Dermis microvascular lymphatic vessel endothelial cell (primary cell): ENCODE measurements at regions not wholly inside any gene's neighbourhood (a gene's known extent, or its start where the extent isn't known, plus 50 kb on each side); places are given as distances from the start of the nearest gene placed in this dataset.

Source experiments
- DNase-seq, 2 donors: peaks; one replicate each; pipeline versions ENCODE4 v3.0.0 to v3.0.0-alpha.2; 2010; ENCODE audit warnings: low read depth in 2 of 2

DNA sequence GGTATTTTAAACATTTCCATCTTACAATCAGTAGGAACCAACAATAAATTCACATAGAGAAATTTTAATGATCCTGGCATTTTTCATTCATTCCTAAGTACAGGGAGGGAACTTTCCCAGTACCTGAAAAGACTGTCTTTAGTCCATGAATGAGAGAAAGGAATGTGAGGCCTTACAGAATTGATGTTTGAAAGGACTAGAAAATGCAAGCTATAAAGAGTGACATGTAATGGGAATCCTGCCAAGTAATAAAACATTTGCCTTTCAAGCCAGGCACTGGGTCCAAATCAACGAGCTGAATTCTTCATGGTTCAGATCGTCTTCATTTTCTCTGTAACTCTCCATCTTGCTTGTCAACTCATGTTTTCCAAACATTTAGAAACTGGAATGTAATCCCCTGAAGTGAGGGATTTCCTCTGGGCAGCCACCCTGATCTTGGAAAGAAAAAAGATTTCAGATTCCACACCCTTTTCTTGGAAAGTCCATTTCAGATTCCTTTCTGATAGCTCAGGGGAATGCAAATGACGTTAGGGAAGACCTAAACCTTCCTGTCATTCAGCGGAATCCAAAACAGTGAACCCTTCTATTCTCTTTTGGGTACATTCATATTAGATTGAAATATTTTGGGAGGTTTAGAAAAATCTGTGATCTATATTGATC, 315.8 kb downstream of the SH3GL2 start:
- no peak for DNase-seq

DNA sequence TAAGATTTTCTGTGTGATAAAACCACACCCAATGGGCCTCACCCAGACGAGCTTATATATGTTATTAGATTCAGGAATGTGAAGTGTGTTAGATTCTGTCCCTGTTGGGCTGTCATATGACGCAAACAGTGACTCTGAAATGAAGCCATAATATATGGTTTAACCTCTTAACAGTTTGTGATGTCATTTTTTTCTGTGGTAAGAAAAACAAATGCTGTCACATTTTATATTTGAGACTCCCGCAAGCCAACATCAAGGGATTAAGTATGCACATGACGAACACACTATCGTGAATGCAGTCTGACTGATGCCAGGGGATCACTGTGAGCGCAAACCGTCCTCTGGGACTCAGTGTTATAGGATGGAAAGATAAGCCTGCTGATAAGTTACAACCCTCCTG, 321.7 kb downstream of the SH3GL2 start:
- no peak for DNase-seq

DNA sequence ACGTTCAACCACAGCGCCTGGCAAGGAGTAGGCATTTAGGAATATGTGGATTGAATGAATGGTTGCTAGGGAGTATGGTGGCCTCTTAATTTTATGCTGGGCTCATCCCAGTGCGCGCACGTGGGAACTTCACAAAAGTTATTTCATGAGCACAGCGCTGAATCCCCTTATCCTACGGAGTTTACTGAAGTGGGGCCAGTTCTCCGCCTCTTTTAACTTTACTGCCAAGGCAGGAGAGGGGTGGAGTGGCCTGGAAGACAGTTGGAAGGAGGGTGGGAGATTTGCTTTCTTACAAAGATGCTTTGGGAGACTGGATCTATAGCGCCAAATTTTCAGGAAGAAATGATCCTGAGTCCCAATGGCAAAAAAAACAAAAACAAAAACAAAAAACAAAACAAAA, 326.5 kb downstream of the SH3GL2 start:
- no peak for DNase-seq

DNA sequence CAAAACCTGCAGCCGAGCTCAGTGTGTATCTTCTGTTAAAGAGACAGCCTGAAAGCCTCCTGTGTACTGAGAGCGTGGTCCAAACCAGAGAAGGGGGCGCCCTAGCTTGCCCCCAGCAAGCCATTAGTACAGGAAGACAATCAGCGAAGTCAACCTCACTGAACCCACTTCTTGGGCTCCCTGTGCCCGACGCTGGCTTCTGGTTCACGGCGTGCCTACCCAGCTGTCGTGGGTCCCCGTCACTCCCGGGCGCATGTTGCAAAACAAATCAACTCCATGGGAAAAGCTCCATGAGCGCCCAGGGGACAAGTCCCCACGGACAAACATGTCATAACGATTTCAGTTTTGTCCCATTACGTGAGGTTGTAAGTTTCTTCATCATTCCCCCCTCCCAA, 326.9 kb downstream of the SH3GL2 start:
- DNase-seq = no peak

DNA sequence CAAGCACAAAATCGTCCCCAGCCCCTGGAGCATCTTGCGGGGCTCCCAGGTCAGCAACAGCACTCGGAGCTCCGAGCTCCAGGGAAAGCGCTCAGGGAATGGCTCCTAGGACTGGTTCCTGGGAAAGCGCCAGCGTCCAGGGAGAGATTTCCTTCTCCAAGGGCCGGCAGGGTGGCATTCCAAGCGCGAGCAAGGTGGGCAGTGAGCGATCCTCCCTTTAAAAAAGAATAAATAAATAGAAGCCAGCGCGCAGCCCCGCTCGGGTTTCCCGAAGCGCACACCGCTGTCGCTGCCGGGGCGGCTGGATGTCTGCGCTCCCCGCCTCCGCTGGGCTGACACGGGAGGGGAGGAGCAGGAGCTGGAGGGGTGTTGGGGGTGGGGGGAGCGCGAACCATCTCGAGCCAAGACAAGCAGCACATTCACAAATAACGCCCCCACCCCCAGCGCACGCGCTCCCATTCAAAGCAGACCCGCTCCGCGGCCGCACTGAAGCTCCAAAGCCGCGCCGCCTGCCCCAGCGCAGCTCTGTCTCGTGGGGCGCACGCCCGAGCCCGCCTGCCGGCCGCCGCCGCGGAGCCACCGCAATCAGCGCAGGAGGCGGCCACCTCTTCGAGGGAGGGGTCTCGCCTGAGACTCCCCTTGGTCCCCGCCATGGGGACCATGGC, 327.4 kb downstream of the SH3GL2 start:
- no peak for DNase-seq

DNA sequence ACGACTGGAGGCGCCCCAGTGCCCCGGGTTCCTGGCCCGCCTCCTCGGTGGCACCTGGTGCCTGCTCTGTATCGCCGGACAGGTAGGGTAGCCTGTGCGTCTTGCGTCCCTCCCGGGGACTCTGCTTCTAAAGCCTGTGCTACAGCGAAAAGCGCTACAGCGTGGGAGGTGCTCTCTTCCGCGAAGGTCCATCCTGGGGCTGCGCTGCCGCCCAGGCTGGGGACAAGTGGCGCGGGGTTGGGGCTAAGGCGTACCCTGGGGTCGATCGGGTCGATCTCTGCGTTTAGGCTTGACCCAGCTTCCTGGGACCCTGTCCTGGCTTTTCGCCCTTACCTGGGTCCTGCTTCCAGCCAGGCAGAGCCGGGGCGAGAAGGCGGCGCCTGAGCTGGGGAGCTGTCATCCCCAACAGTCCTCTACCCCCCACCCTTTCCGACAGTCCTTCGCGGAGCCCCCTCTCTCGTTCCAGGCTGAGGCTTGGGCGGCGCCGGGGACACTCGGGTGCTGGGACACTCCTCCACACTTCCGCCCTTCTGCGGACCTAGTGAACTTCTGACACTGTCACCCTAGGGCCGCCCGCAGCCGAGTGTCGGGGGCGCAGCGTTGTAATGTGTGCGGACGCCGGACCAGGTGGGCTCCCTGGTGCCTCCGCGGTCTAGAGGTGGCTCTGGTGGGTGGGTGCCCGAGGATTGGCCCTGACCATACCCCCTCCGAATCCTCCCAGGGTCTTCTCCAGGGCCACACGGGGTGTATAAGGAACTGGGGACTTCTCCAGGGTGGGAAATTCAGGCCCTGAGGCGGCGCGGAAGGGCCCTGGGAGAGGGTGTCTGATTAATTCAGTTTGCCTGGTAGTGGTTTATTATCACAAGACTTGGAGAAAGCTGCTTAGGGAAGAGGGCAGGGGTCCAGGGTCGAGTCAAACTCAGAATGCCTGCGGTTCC, 328.2 kb downstream of the SH3GL2 start:
- no peak for DNase-seq

DNA sequence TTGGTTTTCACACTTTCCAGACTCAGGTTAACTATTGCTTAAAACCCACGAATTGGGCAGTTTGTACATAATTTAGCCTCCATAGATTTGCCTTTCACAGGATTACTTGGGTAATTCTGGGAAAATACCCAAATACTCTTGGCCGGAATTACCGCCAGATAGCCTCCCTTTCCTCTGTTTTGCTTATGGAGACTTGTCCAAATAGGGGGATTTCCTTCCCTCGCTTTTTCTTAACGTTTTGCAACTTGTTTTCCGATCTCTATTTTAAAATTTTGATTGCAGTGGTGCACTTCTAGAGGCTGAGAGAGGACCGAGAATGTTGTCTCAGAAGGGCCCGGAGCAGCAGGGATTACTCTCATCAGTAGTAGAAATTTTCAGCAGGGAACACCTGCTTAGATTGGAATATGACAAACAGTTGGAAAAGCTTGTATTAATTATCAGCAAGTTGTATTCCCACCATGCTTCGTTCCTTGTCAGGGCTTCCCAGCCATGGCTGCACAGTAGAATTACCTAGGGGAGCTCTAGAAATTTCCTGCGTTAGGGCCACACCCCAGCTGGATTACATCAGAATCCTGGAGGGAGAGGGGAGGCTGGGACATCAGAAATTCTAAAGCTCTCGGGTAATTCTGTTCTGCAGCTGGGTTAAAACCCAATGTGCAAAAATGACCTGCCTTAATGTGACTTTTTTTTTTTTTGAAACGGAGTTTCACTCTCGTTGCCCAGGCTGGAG, 329.1 kb downstream of the SH3GL2 start:
- DNase-seq = no peak

DNA sequence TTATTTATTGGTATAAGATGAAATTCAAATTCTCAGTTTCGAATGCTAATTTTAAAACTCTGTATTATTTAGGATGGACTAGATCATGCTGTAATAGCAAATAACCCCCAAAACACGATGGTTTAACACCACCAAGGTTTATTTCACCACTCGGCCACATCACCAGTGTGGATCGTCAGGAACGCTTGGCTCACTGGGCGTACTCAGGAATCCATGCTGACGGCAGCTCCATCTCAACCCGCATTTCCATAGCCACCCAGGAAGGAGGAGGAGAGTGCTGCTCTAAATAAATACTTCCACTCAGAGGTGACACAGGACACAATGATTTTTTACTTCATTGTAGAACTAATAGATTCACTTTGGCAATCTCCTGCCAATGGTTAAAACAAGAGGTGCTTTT, 347.4 kb downstream of the SH3GL2 start:
- no peak for DNase-seq

DNA sequence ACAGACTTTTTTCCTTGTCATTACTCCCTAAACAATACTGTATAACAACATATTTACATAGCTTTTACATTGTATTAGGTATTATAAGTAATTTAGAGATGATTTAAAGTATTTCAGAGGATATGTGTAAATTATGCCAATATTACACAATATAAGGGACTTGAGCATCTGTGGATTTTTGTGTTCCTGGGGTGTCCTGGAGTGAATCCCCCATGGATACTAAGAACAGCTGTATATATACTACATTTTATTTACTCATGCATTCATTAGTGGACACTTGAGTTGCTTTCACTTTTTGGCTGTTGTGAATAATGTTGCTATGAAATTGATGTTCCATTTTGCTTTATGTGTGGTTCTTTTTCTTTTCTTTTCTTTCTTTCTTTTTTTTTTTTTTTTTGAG, 348.8 kb downstream of the SH3GL2 start:
- DNase-seq = no peak

DNA sequence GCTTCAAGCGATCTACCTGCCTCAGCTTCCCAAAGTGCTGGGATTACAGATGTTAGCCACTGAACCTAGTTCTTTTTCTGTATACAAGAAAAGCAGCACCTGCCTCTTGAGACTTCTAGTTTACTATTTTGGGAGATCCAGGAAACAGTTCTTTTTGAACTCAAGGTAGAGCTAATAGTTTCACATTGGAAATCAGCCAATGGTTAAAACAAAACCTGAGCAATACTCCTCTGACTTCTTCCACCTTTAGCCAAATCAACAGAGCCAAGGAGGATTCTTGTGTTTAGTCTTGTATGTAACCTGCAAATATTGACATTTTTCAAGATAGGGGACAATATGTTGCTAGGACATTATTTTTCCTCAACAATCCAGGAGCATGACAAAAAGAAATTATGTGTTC, 349.4 kb downstream of the SH3GL2 start:
- DNase-seq = no peak

DNA sequence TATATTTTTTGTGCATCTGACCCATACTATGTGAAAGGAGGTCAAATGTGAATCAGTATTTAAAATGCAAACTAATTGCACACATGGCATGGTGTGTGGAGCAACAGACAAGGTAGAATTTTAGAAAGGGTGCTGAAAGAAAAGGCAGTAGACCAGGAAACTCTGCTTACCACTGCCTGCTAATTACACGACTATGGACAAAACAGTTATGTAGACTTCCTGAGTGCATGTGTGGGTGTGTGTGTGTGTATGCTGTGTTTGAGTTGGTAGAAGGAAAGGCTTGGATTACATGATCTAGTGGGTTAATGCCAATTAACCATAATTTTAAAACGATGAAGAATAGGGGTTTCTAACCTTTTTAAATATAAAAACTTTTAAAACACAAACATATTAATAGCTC, 349.9 kb downstream of the SH3GL2 start:
- no peak for DNase-seq

DNA sequence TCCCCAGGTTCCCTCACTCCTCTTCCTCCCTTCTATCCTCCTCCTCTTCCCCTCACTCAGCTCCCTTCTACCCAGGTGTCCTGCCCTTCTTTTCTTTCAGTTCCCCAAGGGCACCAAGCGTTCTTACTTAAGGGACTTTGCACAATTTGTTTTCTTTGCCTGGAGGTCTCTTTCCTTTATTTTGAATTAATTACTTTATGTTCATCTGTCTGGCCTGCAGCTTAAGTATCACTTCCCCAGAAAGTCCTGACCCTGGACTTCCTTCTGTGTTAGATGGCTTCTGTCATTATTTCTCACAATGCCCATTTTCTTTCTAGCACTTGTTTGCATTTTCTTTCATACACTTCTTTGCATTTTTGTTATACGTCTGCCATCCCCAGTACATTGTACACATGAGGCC, 350.6 kb downstream of the SH3GL2 start:
- no peak for DNase-seq

DNA sequence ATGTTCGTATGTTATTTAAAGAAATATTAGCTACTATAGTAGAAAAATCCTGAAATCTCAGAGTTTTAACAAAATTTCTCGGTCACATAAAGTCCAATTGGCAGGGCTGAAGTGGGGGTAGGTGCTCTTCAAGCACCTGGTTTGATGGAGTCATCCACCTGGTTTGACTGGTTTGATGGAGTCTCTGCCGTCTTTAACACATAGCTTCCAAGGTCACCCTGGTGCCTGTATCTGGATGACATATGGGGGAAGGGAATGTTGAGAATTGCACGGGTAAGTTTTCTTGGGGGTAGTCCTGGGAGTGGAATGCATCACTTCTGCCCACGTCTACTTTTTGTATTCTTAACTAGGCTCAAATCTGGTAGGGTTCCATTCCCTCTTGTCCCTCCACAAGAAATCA, 351.2 kb downstream of the SH3GL2 start:
- DNase-seq = no peak

DNA sequence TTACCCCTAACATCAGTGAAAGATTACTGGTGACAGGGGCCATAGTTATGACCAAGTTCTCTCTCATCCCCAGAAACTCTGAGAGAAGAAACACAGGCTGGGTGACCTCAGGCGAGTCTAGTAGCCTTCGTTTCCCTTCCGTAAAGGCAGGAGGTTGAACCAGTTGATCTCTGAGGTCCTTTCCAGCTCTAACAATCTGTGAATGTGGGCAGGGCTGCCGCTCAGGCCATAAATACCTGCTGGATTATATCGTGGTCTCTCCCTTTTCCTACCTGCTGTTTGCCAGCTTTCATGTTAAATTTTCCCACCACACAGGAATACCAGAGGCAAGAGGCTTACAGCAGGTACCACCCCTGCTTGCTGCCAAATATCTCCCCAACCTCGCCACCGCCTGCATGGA, 357.5 kb downstream of the SH3GL2 start:
- DNase-seq = no peak

DNA sequence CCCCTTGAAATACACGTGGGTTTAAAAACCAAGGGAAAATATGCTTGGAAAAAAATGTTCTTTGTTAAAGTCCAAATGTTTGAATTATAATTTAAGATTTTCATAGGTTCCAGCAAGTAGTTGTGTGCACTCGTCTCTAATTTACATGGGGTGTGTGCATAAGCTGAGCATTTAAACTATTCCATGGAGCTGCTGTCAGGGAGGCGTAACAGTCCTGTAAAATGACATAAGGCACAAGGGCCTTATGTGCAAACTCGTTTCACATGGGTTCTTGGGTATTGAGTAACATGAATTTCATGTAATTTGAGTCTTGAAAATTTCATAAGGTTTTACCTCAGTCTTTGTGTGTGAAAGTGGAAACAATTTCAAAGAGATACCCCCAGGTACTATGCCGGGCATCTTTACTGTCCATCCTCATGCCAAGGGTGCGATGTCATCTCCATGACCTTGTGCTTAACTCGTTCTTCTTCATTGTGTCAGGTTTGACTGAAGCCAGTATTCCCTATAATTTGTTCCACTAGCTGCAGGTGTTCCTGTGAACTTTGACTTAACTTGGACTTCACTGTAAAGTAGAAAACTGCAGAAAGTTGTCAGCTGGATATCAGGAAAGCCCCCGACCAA, 359.3 kb downstream of the SH3GL2 start:
- DNase-seq = no peak

DNA sequence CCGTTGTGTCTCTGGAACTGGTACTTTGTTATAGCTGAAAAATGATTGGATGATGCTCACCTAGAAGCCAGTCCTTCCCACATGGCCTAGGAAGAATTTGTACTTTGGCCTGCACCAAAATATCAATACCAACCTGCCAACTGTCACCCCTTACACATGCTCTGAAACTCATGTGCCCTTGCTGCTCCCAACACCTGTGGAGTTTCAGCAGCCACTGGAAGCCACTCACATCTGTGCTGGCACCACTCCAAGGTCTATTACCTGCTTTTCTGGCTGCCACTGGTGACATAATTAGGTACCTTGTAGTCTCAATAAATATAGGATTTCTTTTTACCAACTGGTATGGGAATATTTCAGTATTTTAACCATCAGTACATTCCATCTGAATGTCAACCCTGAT, 363.6 kb downstream of the SH3GL2 start:
- DNase-seq = no peak

DNA sequence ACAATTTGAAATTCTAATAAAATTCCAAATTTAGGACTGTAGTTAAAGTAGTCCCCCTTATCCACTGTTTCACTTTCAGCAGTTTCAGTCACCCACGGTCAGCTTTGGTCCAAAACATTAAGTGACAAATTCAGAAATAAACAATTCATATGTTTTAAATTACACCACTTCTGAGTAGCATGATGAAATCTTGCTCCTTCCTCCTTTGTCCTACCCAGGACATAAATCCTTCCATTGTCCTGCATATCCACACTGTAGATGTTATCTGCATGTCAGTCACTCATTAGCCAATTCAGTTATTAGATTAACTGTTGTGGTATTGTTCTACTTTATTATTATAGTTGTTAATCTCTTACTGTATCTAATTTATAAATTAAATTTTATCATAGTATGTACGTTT, 376.5 kb downstream of the SH3GL2 start:
- no peak for DNase-seq

DNA sequence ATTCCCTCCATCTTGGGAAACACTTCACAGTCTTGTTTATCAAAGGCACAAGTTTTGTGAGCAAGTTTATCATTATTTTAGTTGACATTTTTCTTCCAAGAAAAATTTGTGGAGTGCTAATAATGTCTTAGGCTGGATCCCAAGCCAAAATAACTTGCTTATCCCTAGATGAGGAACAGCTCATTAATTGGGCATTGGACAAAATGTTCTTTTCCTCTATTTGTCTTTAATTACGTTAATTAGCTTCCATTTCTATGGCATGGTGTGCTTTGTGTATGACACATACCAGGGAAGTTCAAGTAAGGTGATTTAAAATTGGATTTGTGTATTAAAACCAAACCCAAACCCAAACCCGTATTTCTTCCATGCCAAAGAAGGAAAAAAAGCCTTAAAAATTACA, 379.5 kb downstream of the SH3GL2 start:
- DNase-seq = no peak

DNA sequence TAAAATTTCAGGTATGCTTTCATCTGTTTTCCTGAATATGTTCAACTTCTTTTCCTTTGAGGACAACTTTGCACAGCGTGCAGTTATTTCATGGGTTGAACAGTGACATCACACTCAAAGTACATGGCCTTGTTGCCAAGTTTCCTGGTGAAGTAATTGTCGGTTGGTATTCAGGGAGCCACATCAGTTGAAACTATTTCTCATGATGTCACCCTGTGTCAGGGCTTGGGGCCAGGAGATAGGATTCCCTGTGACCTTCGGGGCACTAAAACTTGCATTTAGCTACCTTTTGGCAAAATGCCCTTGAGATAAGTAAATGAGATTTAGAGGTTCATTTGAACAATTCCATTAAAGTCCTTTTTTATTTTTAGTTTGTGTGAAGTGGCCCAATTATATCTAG, 383.9 kb downstream of the SH3GL2 start:
- DNase-seq = no peak

DNA sequence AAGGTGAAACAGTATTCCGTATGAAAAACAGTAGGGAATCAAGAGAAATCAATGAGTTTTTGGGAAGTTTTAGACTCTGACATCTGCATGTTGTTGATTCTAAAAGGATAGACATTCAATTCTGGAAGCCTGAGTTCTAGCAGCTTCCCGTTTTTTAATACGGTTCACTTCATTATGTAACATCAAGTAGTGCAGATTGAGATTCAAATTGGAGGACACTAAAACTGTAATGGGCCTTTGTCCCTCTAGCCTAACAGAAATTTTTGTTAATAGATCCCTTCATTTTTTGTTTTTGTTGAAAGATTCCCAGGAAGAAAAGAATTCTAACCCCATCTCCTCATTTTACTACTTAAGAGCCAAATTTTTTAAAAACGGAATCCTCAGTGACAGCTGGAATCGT, 384.6 kb downstream of the SH3GL2 start:
- no peak for DNase-seq

DNA sequence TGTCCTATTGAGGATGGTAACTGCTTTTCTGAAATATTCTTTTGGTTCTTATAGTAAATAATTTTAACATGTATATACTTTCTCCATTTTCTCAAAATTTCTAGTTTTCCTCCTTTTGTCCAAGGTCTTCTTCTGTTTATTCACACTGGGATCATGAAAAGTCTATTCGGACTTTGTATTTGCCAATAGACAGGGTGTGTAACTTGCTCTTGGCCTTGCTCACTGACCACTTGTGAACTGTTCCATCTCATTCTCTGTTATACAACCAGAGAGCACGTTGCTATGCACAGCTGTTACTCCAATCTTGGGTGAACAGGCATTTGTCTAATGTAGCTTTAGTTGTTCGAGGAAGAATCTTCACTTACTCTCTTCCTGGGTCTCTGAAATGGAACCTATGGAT, 388.9 kb downstream of the SH3GL2 start:
- DNase-seq = no peak

DNA sequence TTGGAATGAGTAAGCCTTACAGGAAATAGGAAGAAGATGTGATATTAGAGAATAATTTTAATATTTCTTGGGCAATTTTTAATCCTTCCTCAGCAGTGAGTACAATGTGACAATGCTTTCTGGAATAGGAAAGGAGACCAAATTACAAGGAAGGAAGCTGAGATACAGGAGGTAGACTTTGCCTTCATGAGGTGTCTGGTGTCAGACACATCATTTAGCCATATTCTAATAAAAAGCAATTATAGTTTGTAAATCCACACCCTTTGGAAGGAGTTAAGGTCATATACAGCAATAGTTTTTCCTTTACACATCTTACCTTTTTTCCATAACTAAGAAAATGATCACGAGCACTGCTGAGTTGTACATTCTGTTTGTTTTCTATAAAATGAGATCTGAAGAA, 390.4 kb downstream of the SH3GL2 start:
- no peak for DNase-seq
